Lower leg skin (tissue), 3 donors: ENCODE measurements at regions not wholly inside any gene's neighbourhood (a gene's known extent, or its start where the extent isn't known, plus 50 kb on each side); places are given as distances from the start of the nearest gene placed in this dataset.
A peak's percentile ranks its signal among the peaks of the same experiment; 100 is the strongest.
"Not testable (repeated sequence)": the region's sequence is repeated elsewhere in the genome, so short reads cannot be mapped to it uniquely, and the experiment has no call there.

Source experiments
- DNase-seq, 2 donors: peaks; one replicate each; pipeline ENCODE4 v3.0.0-alpha.2; 2019; ENCODE audit warnings: low spot score in 2 of 2
- H3K4me3 ChIP-seq: fragments of 200-600 bp; sonication (generic); 2 replicates; pipeline ENCODE4 v1.5.1; 2017; ENCODE audit warnings: mild to moderate bottlenecking, low read depth; ENCODE audit not compliant: poor library complexity, severe bottlenecking
- WGBS, 2 donors: methylation state at CpG; one replicate each; pipeline ENCODE4 v1.1.5; 2018; 5-methylcytosine and 5-hydroxymethylcytosine counted together
- intact Hi-C: fragments of 100-400 bp; cut with DNase I; formaldehyde crosslinking; loops from one replicate; pipeline ENCODE4 v1.15.0; 2023; ENCODE audit warnings: low total_unique reads

DNA sequence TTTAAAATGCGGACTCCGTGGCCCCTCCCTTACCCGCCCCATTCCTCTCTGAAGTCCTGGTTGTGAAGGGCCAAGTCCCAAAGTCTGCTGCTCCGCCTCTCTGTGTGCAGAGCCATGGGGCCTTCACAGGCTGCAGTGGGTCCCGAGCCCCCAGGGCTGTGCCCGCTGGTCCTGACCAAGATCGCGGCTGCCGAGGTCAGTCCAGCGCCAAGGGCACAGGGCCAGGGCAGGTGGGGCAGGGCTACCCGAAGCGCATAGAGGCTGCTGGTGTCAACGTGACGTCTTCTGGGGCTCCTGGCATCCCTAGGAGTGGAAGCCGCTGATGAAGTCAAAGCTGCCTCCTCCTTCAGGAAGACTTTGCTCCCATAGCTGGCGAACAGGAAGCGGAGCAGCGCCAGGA is 858.8 kb downstream of the TUBA3C start:
- 71 to 88% methylated on average over 4 to 18 of the region's 18 CpGs for WGBS, 2 donors
- intact Hi-C loops, DNase-seq, H3K4me3 ChIP-seq: not testable (repeated sequence)

GRCh38 chr13:18319653-18320052 is 862.0 kb downstream of the TUBA3C start:
- H3K4me3 ChIP-seq, intact Hi-C loops, DNase-seq: not testable (repeated sequence)

DNA sequence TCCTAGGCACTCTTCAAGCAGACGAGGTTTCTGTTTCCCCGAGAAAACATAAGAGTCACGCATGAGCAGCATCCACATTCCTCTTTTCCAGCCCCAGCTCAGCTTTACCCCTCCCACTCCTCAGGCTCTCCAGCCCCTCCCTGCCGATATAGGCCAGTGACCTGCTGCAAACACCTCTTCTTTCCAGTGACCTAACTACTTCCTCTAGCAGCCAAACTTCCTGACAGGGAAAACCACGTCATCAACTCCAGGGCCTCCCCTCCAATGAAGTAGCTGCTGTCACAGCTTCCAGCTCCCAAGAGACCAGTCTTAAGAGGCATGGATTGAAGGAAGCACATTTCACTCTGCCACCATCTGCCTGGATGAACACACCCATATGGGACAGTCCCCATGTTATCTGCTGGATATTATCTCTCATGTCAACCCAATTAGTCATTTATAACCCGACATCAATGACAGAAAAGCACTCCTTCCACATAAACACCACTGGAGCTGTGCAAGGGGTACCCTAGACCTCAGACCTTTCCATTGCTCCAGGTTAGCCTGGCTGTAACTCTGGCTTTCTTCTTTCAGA is 878.3 kb downstream of the TUBA3C start:
- DNase-seq, H3K4me3 ChIP-seq, intact Hi-C loops: not testable (repeated sequence)
- WGBS, 2 donors: 71% methylated on average over 6 of the region's 6 CpGs

GRCh38 chr13:18300968-18301367 is 880.7 kb downstream of the TUBA3C start:
- H3K4me3 ChIP-seq, DNase-seq, intact Hi-C loops: not testable (repeated sequence)
- WGBS, 2 donors: 20 to 48% methylated on average over 1 of the region's 1 CpG

- intact Hi-C loops, H3K4me3 ChIP-seq, DNase-seq: not testable (repeated sequence)
- WGBS, 2 donors: 75 to 78% methylated on average over 24 to 48 of the region's 48 CpGs
These were observed 884.3 kb downstream of the TUBA3C start for GRCh38 chr13:18297359-18297758.

GRCh38 chr13:18296617-18297016 is 885.0 kb downstream of the TUBA3C start:
- WGBS, 2 donors: 70 to 87% methylated on average over 4 to 6 of the region's 7 CpGs
- DNase-seq, intact Hi-C loops, H3K4me3 ChIP-seq: not testable (repeated sequence)

- intact Hi-C loops, DNase-seq, H3K4me3 ChIP-seq: not testable (repeated sequence)
- WGBS, 2 donors: 82 to 100% methylated on average over 1 to 13 of the region's 17 CpGs
These were observed 887.3 kb downstream of the TUBA3C start for GRCh38 chr13:18294311-18294710.

- WGBS, 2 donors: 23 to 33% methylated on average over 1 to 2 of the region's 2 CpGs
- DNase-seq, H3K4me3 ChIP-seq, intact Hi-C loops: not testable (repeated sequence)
These were observed 894.8 kb downstream of the TUBA3C start for GRCh38 chr13:18286848-18287247.

- WGBS, 2 donors: 86% methylated on average over 4 of the region's 4 CpGs; no CpG with 5 or more reads in 1 of the 2 donors
- H3K4me3 ChIP-seq, intact Hi-C loops: not testable (repeated sequence)
- DNase-seq: peak in 1 of 2 donors; percentile 4
These were observed 896.0 kb downstream of the TUBA3C start for GRCh38 chr13:18285663-18286062.

DNA sequence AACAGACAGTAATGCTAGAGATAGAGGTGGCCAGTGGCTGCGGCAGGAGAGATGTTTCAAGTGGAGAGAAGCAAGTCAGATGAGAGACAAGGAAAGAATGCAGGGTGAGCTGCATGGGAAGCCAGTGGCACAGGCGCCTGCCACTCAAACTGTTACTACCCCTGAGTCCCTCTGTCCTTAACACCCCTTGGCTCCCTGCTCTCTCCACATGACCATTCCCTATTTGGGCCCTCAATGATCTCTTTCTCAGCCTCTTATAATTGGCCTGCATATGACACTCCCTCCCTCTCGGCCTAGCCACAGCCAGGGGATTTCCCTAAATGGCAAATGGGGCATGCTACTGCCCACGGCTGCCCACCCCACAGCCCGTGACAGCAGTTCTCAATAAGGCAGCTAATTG is 897.6 kb downstream of the TUBA3C start:
- H3K4me3 ChIP-seq, DNase-seq, intact Hi-C loops: not testable (repeated sequence)
- 73 to 81% methylated on average over 2 to 3 of the region's 5 CpGs for WGBS, 2 donors

- DNase-seq, intact Hi-C loops, H3K4me3 ChIP-seq: not testable (repeated sequence)
- 53 to 55% methylated on average over 2 of the region's 6 CpGs for WGBS, 2 donors
These were observed 899.6 kb downstream of the TUBA3C start for GRCh38 chr13:18281829-18282597.

DNA sequence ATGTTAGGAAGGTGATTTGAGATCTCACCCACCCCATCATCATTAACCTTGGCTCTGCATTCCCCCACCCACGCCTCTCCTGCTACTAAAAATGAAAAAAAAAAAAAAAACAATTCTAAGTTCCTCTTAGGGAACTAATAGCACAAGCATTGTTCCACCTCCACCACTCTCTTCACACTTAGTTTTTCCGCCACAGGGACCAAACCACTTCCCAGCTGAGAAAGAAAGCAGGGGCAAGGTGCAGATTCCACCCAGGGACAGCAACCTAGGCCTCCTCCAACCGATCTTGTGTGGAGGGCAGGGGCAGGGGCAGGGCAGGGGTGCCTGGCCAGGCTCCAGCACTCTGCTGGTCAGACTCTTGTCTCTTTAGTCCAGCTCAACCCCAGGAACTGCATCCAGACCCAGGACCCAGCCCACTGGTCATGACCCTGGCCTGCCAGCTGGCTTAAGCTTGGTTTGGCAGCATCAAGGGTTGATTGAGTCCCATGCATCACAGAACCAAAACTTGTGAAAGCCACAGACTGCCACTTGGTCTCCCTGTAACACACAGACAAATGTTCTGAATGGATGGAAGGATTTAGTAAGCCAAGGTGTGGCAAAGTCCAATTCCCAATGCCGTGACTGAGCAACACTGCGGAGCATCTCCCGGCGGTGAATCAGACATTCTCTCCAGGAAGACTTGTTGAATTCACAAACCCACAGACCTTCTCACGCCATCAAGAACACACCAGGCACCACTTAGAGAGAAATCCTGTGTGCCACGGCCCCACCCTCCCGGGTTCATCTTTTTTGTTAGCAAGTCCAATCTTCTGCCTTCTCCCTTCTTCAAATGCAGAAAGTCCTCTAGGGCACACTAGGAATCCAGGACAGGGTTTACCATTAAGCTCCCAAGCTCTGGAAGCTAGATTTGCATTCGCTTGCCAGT is 900.5 kb downstream of the TUBA3C start:
- WGBS, 2 donors: 44 to 72% methylated on average over 3 to 7 of the region's 11 CpGs
- intact Hi-C loops, H3K4me3 ChIP-seq: not testable (repeated sequence)
- peak in 1 of 2 donors; percentile 12 for DNase-seq

GRCh38 chr13:18279971-18280370 is 901.7 kb downstream of the TUBA3C start:
- 64 to 77% methylated on average over 4 of the region's 4 CpGs for WGBS, 2 donors
- DNase-seq, intact Hi-C loops, H3K4me3 ChIP-seq: not testable (repeated sequence)

DNA sequence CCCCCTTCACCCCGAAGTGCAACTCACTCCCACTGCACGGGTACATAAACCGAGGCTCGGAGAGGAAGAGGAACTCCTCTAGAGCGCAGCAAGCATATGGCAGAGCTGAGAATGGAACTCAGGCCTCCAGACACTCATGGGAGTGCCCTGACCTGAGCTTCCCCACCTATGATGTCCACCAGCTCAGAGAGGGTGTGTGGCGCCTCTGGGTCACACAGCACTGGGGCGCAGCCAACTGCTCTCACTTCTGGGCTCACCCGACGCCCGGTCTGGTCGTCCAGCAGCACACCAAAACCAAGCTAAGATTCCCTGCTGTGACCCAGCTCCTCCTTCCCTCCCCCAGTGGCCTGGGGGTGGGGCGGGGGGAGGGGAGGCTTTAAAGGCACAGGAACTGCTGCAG is 904.3 kb downstream of the TUBA3C start:
- intact Hi-C loops, DNase-seq, H3K4me3 ChIP-seq: not testable (repeated sequence)
- 87 to 90% methylated on average over 2 to 12 of the region's 12 CpGs for WGBS, 2 donors

GRCh38 chr13:18276280-18276679 is 905.3 kb downstream of the TUBA3C start:
- DNase-seq, H3K4me3 ChIP-seq, intact Hi-C loops: not testable (repeated sequence)
- WGBS, 2 donors: 71% methylated on average over 5 of the region's 6 CpGs; no CpG with 5 or more reads in 1 of the 2 donors
